ENCODE measurements at regions not wholly inside any gene's neighbourhood (a gene's known extent, or its start where the extent isn't known, plus 50 kb on each side); places are given as distances from the start of the nearest gene placed in this dataset.

DNA sequence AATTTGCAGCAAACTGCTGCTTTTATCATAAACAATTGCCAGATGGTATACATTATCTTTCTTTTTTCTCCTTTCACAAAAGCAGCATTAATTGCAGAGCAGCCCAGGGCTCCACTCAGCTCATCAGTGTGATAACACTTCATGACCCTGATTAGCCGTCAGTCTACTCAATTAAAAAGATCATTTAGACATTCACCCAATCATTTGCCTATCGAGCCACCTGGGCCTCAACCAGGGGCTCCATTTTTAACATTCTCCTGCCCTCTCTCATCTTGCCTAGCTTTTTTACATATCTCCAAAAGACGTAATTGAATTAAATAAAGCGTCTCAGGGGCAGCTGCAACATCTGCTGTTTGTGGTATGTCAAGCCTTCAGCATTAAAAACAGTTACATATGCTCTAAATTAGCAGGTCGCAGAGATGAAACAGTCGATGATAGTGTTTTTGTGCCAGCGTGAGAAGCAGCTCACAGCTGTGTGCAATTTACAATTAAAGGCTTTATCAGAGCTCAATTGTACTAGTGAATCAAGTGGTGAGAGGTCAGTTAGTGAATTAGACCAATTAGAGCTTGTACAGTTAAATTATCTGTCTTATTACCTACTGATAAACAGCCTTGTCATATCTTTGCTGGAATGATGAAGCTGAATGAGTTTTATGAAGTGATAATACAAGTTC, 522.5 kb downstream of the ETV1 start:
- TF ChIP-seq TAF1 (IDR thresholded peaks at IDR 0.05; ENCODE audit: borderline replicate concordance, low read depth, low read length) (no peak), POLR2AphosphoS5 (IDR thresholded peaks at IDR 0.05; ENCODE audit: low read depth, low read length) (no peak)

All from GM12892 (cell line).